ENCODE measurements at regions not wholly inside any gene's neighbourhood (a gene's known extent, or its start where the extent isn't known, plus 50 kb on each side); places are given as distances from the start of the nearest gene placed in this dataset.

- TF ChIP-seq CTCF (IDR thresholded peaks at IDR 0.05 in 4 of 5, conservative IDR thresholded peaks at IDR 0.05 in 1 of 5) (no peak), POLR2A (IDR thresholded peaks at IDR 0.05) (no peak)
Measured at GRCh38 chr12:124243936-124244335, 51.0 kb upstream of the RFLNA start.
